WTC11 (cell line): ENCODE measurements at regions not wholly inside any gene's neighbourhood (a gene's known extent, or its start where the extent isn't known, plus 50 kb on each side); places are given as distances from the start of the nearest gene placed in this dataset.

Source experiments
- ATAC-seq: fragments of 200-7000 bp; cut with Tn5 transposase; 2 replicates; pipeline ENCODE4 v1.10.0; 2021; ENCODE audit warnings: mild to moderate bottlenecking, moderate library complexity
- CTCF ChIA-PET: fragments of 300-600 bp; sonication (Branson Sonifier 250); formaldehyde crosslinking; loops from one replicate; lab custom pipeline; 2021; ENCODE audit warnings: antibody characterized with exemption; lab: Charles Lee
- POLR2A ChIA-PET: fragments of 350-600 bp; sonication (Branson Sonifier 250); formaldehyde crosslinking; loops from one replicate; lab custom pipeline; 2021; ENCODE audit warnings: antibody characterized with exemption; lab: Charles Lee
- DNase-seq: peaks from one replicate; pipeline ENCODE4 v3.0.0; 2021; ENCODE audit warnings: low spot score
- H3K27ac Mint-ChIP-seq: 2 replicates; pipeline ENCODE4 v1.8.0; 2021; ENCODE audit warnings: mixed read lengths
- H3K27me3 Mint-ChIP-seq: 2 replicates; pipeline ENCODE4 v1.8.0; 2021; ENCODE audit warnings: low read depth, mild to moderate bottlenecking, moderate library complexity, mixed read lengths
- H3K36me3 Mint-ChIP-seq: 2 replicates; pipeline ENCODE4 v1.8.0; 2021; ENCODE audit warnings: mixed read lengths
- H3K4me1 Mint-ChIP-seq: 2 replicates; pipeline ENCODE4 v1.8.0; 2022; ENCODE audit warnings: mixed read lengths
- H3K4me3 Mint-ChIP-seq: 2 replicates; pipeline ENCODE4 v1.8.0; 2021; ENCODE audit warnings: mild to moderate bottlenecking, moderate library complexity, mixed read lengths
- H3K9me3 Mint-ChIP-seq: 2 replicates; pipeline ENCODE4 v1.8.0; 2021; ENCODE audit warnings: mixed read lengths
- AFF4 ChIP-seq: sonication (generic); formaldehyde crosslinking; IDR thresholded peaks from 2 replicates; pipeline ENCODE4 v1.8.1; 2023; ENCODE audit warnings: mild to moderate bottlenecking, missing genetic modification reagents, borderline replicate concordance
- ATF1 ChIP-seq: sonication (generic); formaldehyde crosslinking; IDR thresholded peaks from 2 replicates; pipeline ENCODE4 v1.8.1; 2023; ENCODE audit warnings: mild to moderate bottlenecking, moderate library complexity, missing genetic modification reagents
- ATF3 ChIP-seq: sonication (generic); formaldehyde crosslinking; conservative IDR thresholded peaks from 2 replicates; pipeline ENCODE4 v1.8.1; 2022; ENCODE audit warnings: mild to moderate bottlenecking, missing genetic modification reagents
- ATF6 ChIP-seq: sonication (generic); formaldehyde crosslinking; IDR thresholded peaks from 2 replicates; pipeline ENCODE4 v1.8.1; 2023; ENCODE audit warnings: mild to moderate bottlenecking, missing genetic modification reagents
- CBFB ChIP-seq: sonication (generic); formaldehyde crosslinking; IDR thresholded peaks from 2 replicates; pipeline ENCODE4 v1.8.1; 2022; ENCODE audit warnings: mild to moderate bottlenecking, low read depth, missing genetic modification reagents
- CTCF ChIP-seq: fragments of 200-600 bp; IDR thresholded peaks from 2 replicates; pipeline ENCODE4 v1.8.0; 2022; ENCODE audit warnings: antibody characterized with exemption
- FOXP4 ChIP-seq: sonication (generic); formaldehyde crosslinking; IDR thresholded peaks from 2 replicates; pipeline ENCODE4 v1.8.0; 2022; ENCODE audit warnings: mild to moderate bottlenecking, missing genetic modification reagents
- GRHL2 ChIP-seq: fragments of 250-450 bp; sonication (Bioruptor Pico); IDR thresholded peaks from 2 replicates; pipeline ENCODE4 v1.8.0; 2022; ENCODE audit warnings: mild to moderate bottlenecking, moderate library complexity; ENCODE audit not compliant: insufficient replicate concordance, severe bottlenecking
- JAZF1 ChIP-seq: fragments of 250-450 bp; sonication (Bioruptor Pico); IDR thresholded peaks from 2 replicates; pipeline ENCODE4 v1.9.0; 2021; ENCODE audit warnings: moderate library complexity, mild to moderate bottlenecking, inconsistent platforms
- MXD4 ChIP-seq: fragments of 250-450 bp; sonication (Bioruptor Pico); IDR thresholded peaks from 2 replicates; pipeline ENCODE4 v1.8.0; 2021; ENCODE audit warnings: mild to moderate bottlenecking, moderate library complexity, borderline replicate concordance
- RORB ChIP-seq: fragments of 250-450 bp; sonication (Bioruptor Pico); IDR thresholded peaks from 2 replicates; pipeline ENCODE4 v1.9.0; 2021; ENCODE audit warnings: mild to moderate bottlenecking
- SOX15 ChIP-seq: fragments of 250-450 bp; sonication (Bioruptor Pico); IDR thresholded peaks from 2 replicates; pipeline ENCODE4 v1.9.0; 2021; ENCODE audit warnings: mild to moderate bottlenecking
- ZNF219 ChIP-seq: sonication (generic); formaldehyde crosslinking; IDR thresholded peaks from 2 replicates; pipeline ENCODE4 v1.8.0; 2023; ENCODE audit warnings: missing genetic modification reagents, mild to moderate bottlenecking, borderline replicate concordance
- ZNF263 ChIP-seq: sonication (generic); formaldehyde crosslinking; IDR thresholded peaks from 2 replicates; pipeline ENCODE4 v1.8.1; 2022; ENCODE audit warnings: low read depth, mild to moderate bottlenecking, moderate library complexity, missing genetic modification reagents
- TF ChIP-seq, protein P1 (sequence below): sonication (generic); formaldehyde crosslinking; IDR thresholded peaks from 2 replicates; pipeline ENCODE4 v1.8.0; 2023; ENCODE audit warnings: missing genetic modification reagents
- TF ChIP-seq, protein P2 (sequence below): sonication (generic); formaldehyde crosslinking; conservative IDR thresholded peaks from 2 replicates; pipeline ENCODE4 v1.8.1; 2023; ENCODE audit warnings: mild to moderate bottlenecking, low read depth, missing genetic modification reagents, moderate library complexity
- TF ChIP-seq, protein P3 (sequence below): fragments of 250-450 bp; sonication (Bioruptor Pico); conservative IDR thresholded peaks from 2 replicates; pipeline ENCODE4 v1.9.0; 2021; ENCODE audit warnings: mild to moderate bottlenecking
- TF ChIP-seq, protein P4 (sequence below): sonication (generic); formaldehyde crosslinking; IDR thresholded peaks from 2 replicates; pipeline ENCODE4 v1.8.0; 2022; ENCODE audit warnings: mild to moderate bottlenecking, missing genetic modification reagents

DNA sequence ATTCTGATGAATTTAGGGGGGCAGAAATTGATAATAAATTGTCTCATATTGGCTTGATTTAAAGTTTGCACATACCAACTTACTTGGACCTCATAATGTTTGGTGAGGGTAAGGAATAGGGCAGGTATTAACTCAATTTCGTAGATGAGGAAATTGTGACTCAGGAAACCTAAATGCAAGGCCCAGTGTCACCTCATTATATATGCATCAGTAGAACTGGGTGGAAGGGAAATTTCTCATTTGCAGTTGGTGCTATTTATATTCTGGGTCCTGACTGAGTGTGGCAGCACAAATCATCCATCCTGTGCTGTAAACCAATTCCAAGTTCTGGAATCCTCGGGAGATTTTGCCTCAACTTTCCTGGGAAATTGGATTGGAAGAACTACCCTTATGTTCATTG lies 103.0 kb downstream of the SPATA31D1 start:
- Mint-ChIP-seq H3K27me3 (no peaks in the 10 kb centered on the region), H3K4me3 (no peak overlapping the region), H3K36me3 (no peaks in the 10 kb centered on the region), H3K27ac (no peak overlapping the region), H3K4me1 (no peaks in the 10 kb centered on the region), H3K9me3 (peaks cover 9% of the 10 kb centered on the region)
- DNase-seq: no peak
- ChIA-PET CTCF (no interaction called here), POLR2A (no interaction called here)
- TF ChIP-seq CBFB (CRISPR knock-in tag) (no peak), RORB (CRISPR knock-in tag) (no peak), AFF4 (CRISPR knock-in tag) (no peak), ATF3 (CRISPR knock-in tag) (no peak), ATF6 (CRISPR knock-in tag) (no peak), MXD4 (no peak)
- no peak for ATAC-seq

GRCh38 chr9:82101475-82101874 lies 112.9 kb downstream of the SPATA31D1 start:
- Mint-ChIP-seq H3K27ac (no peak overlapping the region), H3K4me1 (no peaks in the 10 kb centered on the region), H3K27me3 (0 out of 2 replicates have a peak, but pooled peaks cover 3% of the 10 kb centered on the region), H3K36me3 (peaks cover 33% of the 10 kb centered on the region), H3K9me3 (peaks cover 48% of the 10 kb centered on the region), H3K4me3 (no peak overlapping the region)
- CTCF ChIA-PET: interaction anchor here (1.3 to 1.8 kb wide), 2 partner anchors 505 to 662 kb away, joined by 6 to 7 read pairs; no protein-coding TSS in a partner anchor
- POLR2A ChIA-PET: no interaction called here
- ATAC-seq: peak; percentile 75
- no peak for DNase-seq
- no peak for TF ChIP-seq JAZF1 (CRISPR knock-in tag)
- TF ChIP-seq ZNF219: no peak
- TF ChIP-seq, protein P1, sequence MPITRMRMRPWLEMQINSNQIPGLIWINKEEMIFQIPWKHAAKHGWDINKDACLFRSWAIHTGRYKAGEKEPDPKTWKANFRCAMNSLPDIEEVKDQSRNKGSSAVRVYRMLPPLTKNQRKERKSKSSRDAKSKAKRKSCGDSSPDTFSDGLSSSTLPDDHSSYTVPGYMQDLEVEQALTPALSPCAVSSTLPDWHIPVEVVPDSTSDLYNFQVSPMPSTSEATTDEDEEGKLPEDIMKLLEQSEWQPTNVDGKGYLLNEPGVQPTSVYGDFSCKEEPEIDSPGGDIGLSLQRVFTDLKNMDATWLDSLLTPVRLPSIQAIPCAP (CRISPR knock-in tag): no peak
- TF ChIP-seq, protein P2, sequence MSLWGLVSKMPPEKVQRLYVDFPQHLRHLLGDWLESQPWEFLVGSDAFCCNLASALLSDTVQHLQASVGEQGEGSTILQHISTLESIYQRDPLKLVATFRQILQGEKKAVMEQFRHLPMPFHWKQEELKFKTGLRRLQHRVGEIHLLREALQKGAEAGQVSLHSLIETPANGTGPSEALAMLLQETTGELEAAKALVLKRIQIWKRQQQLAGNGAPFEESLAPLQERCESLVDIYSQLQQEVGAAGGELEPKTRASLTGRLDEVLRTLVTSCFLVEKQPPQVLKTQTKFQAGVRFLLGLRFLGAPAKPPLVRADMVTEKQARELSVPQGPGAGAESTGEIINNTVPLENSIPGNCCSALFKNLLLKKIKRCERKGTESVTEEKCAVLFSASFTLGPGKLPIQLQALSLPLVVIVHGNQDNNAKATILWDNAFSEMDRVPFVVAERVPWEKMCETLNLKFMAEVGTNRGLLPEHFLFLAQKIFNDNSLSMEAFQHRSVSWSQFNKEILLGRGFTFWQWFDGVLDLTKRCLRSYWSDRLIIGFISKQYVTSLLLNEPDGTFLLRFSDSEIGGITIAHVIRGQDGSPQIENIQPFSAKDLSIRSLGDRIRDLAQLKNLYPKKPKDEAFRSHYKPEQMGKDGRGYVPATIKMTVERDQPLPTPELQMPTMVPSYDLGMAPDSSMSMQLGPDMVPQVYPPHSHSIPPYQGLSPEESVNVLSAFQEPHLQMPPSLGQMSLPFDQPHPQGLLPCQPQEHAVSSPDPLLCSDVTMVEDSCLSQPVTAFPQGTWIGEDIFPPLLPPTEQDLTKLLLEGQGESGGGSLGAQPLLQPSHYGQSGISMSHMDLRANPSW: no peak
- TF ChIP-seq ZNF263 (CRISPR knock-in tag): no peak
- no peak for TF ChIP-seq GRHL2
- TF ChIP-seq ATF1 (CRISPR knock-in tag): no peak
- TF ChIP-seq, protein P3, sequence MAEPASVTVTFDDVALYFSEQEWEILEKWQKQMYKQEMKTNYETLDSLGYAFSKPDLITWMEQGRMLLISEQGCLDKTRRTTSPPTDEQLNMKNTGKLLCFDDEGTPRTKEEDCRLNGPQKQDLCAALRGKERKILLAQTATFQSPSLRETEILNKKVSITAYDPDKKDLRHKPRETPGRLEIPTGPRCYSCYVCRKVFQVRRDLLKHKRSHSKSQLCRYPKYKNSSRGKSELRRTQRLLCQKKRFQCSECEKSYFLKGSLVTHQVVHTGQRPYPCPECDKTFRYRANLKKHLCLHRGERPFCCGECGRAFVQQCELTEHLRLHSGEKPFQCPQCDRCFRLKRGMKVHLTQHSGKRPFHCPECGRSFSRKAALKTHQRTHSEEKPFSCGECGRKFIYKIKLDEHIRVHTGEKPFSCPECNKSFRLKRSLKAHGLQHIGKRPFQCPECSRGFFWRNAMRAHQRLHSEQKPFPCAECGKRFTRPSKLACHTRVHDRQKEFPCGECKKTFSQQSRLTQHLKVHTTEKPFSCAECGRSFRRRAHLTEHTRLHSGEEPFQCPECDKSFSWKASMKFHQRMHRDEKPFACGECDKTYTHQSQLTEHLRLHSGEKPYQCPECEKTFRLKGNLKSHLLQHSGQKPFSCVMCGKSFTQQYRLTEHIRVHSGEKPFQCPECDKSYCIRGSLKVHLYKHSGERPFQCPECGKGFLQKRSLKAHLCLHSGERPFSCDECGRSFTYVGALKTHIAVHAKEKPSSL: no peak
- TF ChIP-seq CTCF: no peak
- no peak for TF ChIP-seq FOXP4 (CRISPR knock-in tag)
- no peak for TF ChIP-seq SOX15
- TF ChIP-seq, protein P4, sequence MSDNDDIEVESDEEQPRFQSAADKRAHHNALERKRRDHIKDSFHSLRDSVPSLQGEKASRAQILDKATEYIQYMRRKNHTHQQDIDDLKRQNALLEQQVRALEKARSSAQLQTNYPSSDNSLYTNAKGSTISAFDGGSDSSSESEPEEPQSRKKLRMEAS (CRISPR knock-in tag): no peak
